ENCODE measurements at regions not wholly inside any gene's neighbourhood (a gene's known extent, or its start where the extent isn't known, plus 50 kb on each side); places are given as distances from the start of the nearest gene placed in this dataset.
"Not testable (repeated sequence)": the region's sequence is repeated elsewhere in the genome, so short reads cannot be mapped to it uniquely, and the experiment has no call there.

GRCh38 chr3:74036102-74036501 lies 411.4 kb upstream of the PDZRN3 start:
- DNase-seq, result no peak

GRCh38 chr3:74033806-74034205 lies 409.1 kb upstream of the PDZRN3 start:
- DNase-seq, result no peak

- DNase-seq, result no peak
Observed at GRCh38 chr3:74033381-74033780, 408.6 kb upstream of the PDZRN3 start.

- no peak for DNase-seq
Observed at GRCh38 chr3:74027121-74027520, 402.4 kb upstream of the PDZRN3 start.

- no peak for DNase-seq
Observed at GRCh38 chr3:74023395-74023794, 398.7 kb upstream of the PDZRN3 start.

GRCh38 chr3:74021449-74021848 lies 396.7 kb upstream of the PDZRN3 start:
- no peak for DNase-seq

- no peak for DNase-seq
Observed at GRCh38 chr3:74009961-74010844, 385.5 kb upstream of the PDZRN3 start.

- no peak for DNase-seq
Observed at GRCh38 chr3:74004386-74004785, 379.6 kb upstream of the PDZRN3 start.

- DNase-seq, result no peak
Observed at GRCh38 chr3:74003734-74004133, 379.0 kb upstream of the PDZRN3 start.

GRCh38 chr3:74001436-74001835 lies 376.7 kb upstream of the PDZRN3 start:
- DNase-seq, result no peak

- no peak for DNase-seq
Observed at GRCh38 chr3:74000725-74001124, 376.0 kb upstream of the PDZRN3 start.

- no peak for DNase-seq
Observed at GRCh38 chr3:73999501-73999900, 374.8 kb upstream of the PDZRN3 start.

GRCh38 chr3:73990691-73991090 lies 365.9 kb upstream of the PDZRN3 start:
- not testable (repeated sequence) for DNase-seq

- DNase-seq, result no peak
Observed at GRCh38 chr3:73966733-73967132, 342.0 kb upstream of the PDZRN3 start.

- no peak for DNase-seq
Observed at GRCh38 chr3:73964818-73965217, 340.1 kb upstream of the PDZRN3 start.

- no peak for DNase-seq
Observed at GRCh38 chr3:73955494-73956070, 330.8 kb upstream of the PDZRN3 start.

- DNase-seq, result no peak
Observed at GRCh38 chr3:73954506-73954905, 329.8 kb upstream of the PDZRN3 start.

- no peak for DNase-seq
Observed at GRCh38 chr3:73952781-73953180, 328.0 kb upstream of the PDZRN3 start.

- DNase-seq, result no peak
Observed at GRCh38 chr3:73950865-73951558, 326.3 kb upstream of the PDZRN3 start.

- no peak for DNase-seq
Observed at GRCh38 chr3:73945541-73945940, 320.8 kb upstream of the PDZRN3 start.

GRCh38 chr3:73939985-73940384 lies 315.2 kb upstream of the PDZRN3 start:
- no peak for DNase-seq

GRCh38 chr3:73933585-73933984 lies 308.8 kb upstream of the PDZRN3 start:
- no peak for DNase-seq

- DNase-seq, result no peak
Observed at GRCh38 chr3:73927203-73927570, 302.4 kb upstream of the PDZRN3 start.
